WTC11 (cell line): ENCODE measurements at regions not wholly inside any gene's neighbourhood (a gene's known extent, or its start where the extent isn't known, plus 50 kb on each side); places are given as distances from the start of the nearest gene placed in this dataset.

Source experiments
- ATAC-seq: fragments of 200-7000 bp; cut with Tn5 transposase; 2 replicates; pipeline ENCODE4 v1.10.0; 2021; ENCODE audit warnings: mild to moderate bottlenecking, moderate library complexity
- CTCF ChIA-PET: fragments of 300-600 bp; sonication (Branson Sonifier 250); formaldehyde crosslinking; loops from one replicate; lab custom pipeline; 2021; ENCODE audit warnings: antibody characterized with exemption; lab: Charles Lee
- POLR2A ChIA-PET: fragments of 350-600 bp; sonication (Branson Sonifier 250); formaldehyde crosslinking; loops from one replicate; lab custom pipeline; 2021; ENCODE audit warnings: antibody characterized with exemption; lab: Charles Lee
- DNase-seq: peaks from one replicate; pipeline ENCODE4 v3.0.0; 2021; ENCODE audit warnings: low spot score
- H3K27ac Mint-ChIP-seq: 2 replicates; pipeline ENCODE4 v1.8.0; 2021; ENCODE audit warnings: mixed read lengths
- H3K27me3 Mint-ChIP-seq: 2 replicates; pipeline ENCODE4 v1.8.0; 2021; ENCODE audit warnings: low read depth, mild to moderate bottlenecking, moderate library complexity, mixed read lengths
- H3K36me3 Mint-ChIP-seq: 2 replicates; pipeline ENCODE4 v1.8.0; 2021; ENCODE audit warnings: mixed read lengths
- H3K4me1 Mint-ChIP-seq: 2 replicates; pipeline ENCODE4 v1.8.0; 2022; ENCODE audit warnings: mixed read lengths
- H3K4me3 Mint-ChIP-seq: 2 replicates; pipeline ENCODE4 v1.8.0; 2021; ENCODE audit warnings: mild to moderate bottlenecking, moderate library complexity, mixed read lengths
- H3K9me3 Mint-ChIP-seq: 2 replicates; pipeline ENCODE4 v1.8.0; 2021; ENCODE audit warnings: mixed read lengths
- E2F5 ChIP-seq: sonication (generic); formaldehyde crosslinking; IDR thresholded peaks from 2 replicates; pipeline ENCODE4 v1.8.1; 2022; ENCODE audit warnings: mild to moderate bottlenecking, moderate library complexity, missing genetic modification reagents
- ELF4 ChIP-seq: sonication (generic); formaldehyde crosslinking; IDR thresholded peaks from 2 replicates; pipeline ENCODE4 v1.8.1; 2022; ENCODE audit warnings: low read depth, mild to moderate bottlenecking, moderate library complexity, missing genetic modification reagents
- EMX1 ChIP-seq: fragments of 250-450 bp; sonication (Bioruptor Pico); IDR thresholded peaks from 2 replicates; pipeline ENCODE4 v1.8.0; 2021; ENCODE audit warnings: mild to moderate bottlenecking
- FOXJ3 ChIP-seq: sonication (generic); formaldehyde crosslinking; IDR thresholded peaks from 2 replicates; pipeline ENCODE4 v1.9.0; 2021; ENCODE audit warnings: missing genetic modification reagents, mild to moderate bottlenecking, borderline replicate concordance
- GRHL2 ChIP-seq: fragments of 250-450 bp; sonication (Bioruptor Pico); IDR thresholded peaks from 2 replicates; pipeline ENCODE4 v1.8.0; 2022; ENCODE audit warnings: mild to moderate bottlenecking, moderate library complexity; ENCODE audit not compliant: insufficient replicate concordance, severe bottlenecking
- IRF2 ChIP-seq: sonication (generic); formaldehyde crosslinking; IDR thresholded peaks from 2 replicates; pipeline ENCODE4 v1.8.0; 2022; ENCODE audit warnings: low read depth, missing genetic modification reagents, borderline replicate concordance
- MAX ChIP-seq: sonication (generic); formaldehyde crosslinking; IDR thresholded peaks from 2 replicates; pipeline ENCODE4 v1.8.0; 2022; ENCODE audit warnings: mild to moderate bottlenecking, missing genetic modification reagents
- NFE2L1 ChIP-seq: sonication (generic); formaldehyde crosslinking; IDR thresholded peaks from 2 replicates; pipeline ENCODE4 v1.8.1; 2023; ENCODE audit warnings: missing genetic modification reagents
- NR2C2 ChIP-seq: sonication (generic); formaldehyde crosslinking; IDR thresholded peaks from 2 replicates; pipeline ENCODE4 v1.8.0; 2022; ENCODE audit warnings: mild to moderate bottlenecking, missing genetic modification reagents
- NR3C1 ChIP-seq: sonication (generic); formaldehyde crosslinking; conservative IDR thresholded peaks from 2 replicates; pipeline ENCODE4 v1.8.1; 2023; ENCODE audit warnings: low read depth, mild to moderate bottlenecking, missing genetic modification reagents
- PRDM15 ChIP-seq: sonication (generic); formaldehyde crosslinking; IDR thresholded peaks from 2 replicates; pipeline ENCODE4 v1.8.0; 2022; ENCODE audit warnings: missing genetic modification reagents
- ZNF138 ChIP-seq: sonication (generic); formaldehyde crosslinking; conservative IDR thresholded peaks from 2 replicates; pipeline ENCODE4 v1.8.1; 2022; ENCODE audit warnings: mild to moderate bottlenecking, moderate library complexity, missing genetic modification reagents
- TF ChIP-seq, protein P1 (sequence below): sonication (generic); formaldehyde crosslinking; IDR thresholded peaks from 2 replicates; pipeline ENCODE4 v1.8.0; 2023; ENCODE audit warnings: missing genetic modification reagents
- TF ChIP-seq, protein P2 (sequence below): fragments of 250-450 bp; sonication (Bioruptor Pico); IDR thresholded peaks from 2 replicates; pipeline ENCODE4 v2.1.2; 2022; ENCODE audit warnings: mild to moderate bottlenecking, moderate library complexity
- TF ChIP-seq, protein P3 (sequence below): sonication (generic); formaldehyde crosslinking; IDR thresholded peaks from 2 replicates; pipeline ENCODE4 v1.8.1; 2022; ENCODE audit warnings: low read depth, missing genetic modification reagents, borderline replicate concordance
- TF ChIP-seq, protein P4 (sequence below): fragments of 250-450 bp; sonication (Bioruptor Pico); IDR thresholded peaks from 2 replicates; pipeline ENCODE4 v1.9.0; 2021; ENCODE audit warnings: mild to moderate bottlenecking, borderline replicate concordance
- TF ChIP-seq, protein P5 (sequence below): fragments of 250-450 bp; sonication (Bioruptor Pico); IDR thresholded peaks from 2 replicates; pipeline ENCODE4 v1.8.0; 2021; ENCODE audit warnings: mild to moderate bottlenecking

DNA sequence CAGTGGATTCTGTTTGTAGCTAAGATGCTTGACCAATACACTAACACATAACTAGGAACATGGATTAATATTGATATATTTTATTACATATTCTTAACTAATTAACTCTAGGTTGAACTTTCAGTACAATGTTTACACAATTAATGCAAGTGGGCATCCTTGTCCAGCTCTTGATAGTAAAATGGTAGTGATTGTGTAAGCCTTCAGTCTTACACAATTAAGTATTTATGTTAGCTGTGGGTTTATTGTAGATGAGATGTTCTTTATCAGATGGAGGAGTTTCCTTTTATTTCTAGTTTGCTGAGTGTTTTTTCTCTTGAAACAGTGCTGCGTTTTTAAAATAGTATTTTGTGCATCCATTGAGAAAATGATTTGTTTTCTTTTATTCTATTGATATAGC is 1210.8 kb downstream of the CDH12 start:
- CTCF ChIA-PET: no interaction called here
- POLR2A ChIA-PET: no interaction called here
- Mint-ChIP-seq H3K27me3 (no peaks in the 10 kb centered on the region), H3K36me3 (no peaks in the 10 kb centered on the region), H3K27ac (no peak overlapping the region), H3K4me3 (no peak overlapping the region), H3K4me1 (no peaks in the 10 kb centered on the region), H3K9me3 (no peaks in the 10 kb centered on the region)
- DNase-seq: no peak
- no peak for ATAC-seq
- no peak for TF ChIP-seq EMX1 (CRISPR knock-in tag)
- TF ChIP-seq FOXJ3 (CRISPR knock-in tag): no peak
- TF ChIP-seq, protein P1, sequence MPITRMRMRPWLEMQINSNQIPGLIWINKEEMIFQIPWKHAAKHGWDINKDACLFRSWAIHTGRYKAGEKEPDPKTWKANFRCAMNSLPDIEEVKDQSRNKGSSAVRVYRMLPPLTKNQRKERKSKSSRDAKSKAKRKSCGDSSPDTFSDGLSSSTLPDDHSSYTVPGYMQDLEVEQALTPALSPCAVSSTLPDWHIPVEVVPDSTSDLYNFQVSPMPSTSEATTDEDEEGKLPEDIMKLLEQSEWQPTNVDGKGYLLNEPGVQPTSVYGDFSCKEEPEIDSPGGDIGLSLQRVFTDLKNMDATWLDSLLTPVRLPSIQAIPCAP (CRISPR knock-in tag): no peak
- no peak for TF ChIP-seq ELF4
- TF ChIP-seq NR2C2 (CRISPR knock-in tag): no peak
- no peak for TF ChIP-seq MAX (CRISPR knock-in tag)
- TF ChIP-seq ZNF138 (CRISPR knock-in tag): no peak
- TF ChIP-seq PRDM15 (CRISPR knock-in tag): no peak
- TF ChIP-seq IRF2 (CRISPR knock-in tag): no peak
- TF ChIP-seq, protein P2, sequence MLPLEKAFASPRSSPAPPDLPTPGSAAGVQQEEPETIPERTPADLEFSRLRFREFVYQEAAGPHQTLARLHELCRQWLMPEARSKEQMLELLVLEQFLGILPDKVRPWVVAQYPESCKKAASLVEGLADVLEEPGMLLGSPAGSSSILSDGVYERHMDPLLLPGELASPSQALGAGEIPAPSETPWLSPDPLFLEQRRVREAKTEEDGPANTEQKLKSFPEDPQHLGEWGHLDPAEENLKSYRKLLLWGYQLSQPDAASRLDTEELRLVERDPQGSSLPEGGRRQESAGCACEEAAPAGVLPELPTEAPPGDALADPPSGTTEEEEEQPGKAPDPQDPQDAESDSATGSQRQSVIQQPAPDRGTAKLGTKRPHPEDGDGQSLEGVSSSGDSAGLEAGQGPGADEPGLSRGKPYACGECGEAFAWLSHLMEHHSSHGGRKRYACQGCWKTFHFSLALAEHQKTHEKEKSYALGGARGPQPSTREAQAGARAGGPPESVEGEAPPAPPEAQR (CRISPR knock-in tag): no peak
- TF ChIP-seq, protein P3, sequence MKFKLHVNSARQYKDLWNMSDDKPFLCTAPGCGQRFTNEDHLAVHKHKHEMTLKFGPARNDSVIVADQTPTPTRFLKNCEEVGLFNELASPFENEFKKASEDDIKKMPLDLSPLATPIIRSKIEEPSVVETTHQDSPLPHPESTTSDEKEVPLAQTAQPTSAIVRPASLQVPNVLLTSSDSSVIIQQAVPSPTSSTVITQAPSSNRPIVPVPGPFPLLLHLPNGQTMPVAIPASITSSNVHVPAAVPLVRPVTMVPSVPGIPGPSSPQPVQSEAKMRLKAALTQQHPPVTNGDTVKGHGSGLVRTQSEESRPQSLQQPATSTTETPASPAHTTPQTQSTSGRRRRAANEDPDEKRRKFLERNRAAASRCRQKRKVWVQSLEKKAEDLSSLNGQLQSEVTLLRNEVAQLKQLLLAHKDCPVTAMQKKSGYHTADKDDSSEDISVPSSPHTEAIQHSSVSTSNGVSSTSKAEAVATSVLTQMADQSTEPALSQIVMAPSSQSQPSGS: no peak
- no peak for TF ChIP-seq NFE2L1 (CRISPR knock-in tag)
- no peak for TF ChIP-seq E2F5 (CRISPR knock-in tag)
- TF ChIP-seq, protein P4, sequence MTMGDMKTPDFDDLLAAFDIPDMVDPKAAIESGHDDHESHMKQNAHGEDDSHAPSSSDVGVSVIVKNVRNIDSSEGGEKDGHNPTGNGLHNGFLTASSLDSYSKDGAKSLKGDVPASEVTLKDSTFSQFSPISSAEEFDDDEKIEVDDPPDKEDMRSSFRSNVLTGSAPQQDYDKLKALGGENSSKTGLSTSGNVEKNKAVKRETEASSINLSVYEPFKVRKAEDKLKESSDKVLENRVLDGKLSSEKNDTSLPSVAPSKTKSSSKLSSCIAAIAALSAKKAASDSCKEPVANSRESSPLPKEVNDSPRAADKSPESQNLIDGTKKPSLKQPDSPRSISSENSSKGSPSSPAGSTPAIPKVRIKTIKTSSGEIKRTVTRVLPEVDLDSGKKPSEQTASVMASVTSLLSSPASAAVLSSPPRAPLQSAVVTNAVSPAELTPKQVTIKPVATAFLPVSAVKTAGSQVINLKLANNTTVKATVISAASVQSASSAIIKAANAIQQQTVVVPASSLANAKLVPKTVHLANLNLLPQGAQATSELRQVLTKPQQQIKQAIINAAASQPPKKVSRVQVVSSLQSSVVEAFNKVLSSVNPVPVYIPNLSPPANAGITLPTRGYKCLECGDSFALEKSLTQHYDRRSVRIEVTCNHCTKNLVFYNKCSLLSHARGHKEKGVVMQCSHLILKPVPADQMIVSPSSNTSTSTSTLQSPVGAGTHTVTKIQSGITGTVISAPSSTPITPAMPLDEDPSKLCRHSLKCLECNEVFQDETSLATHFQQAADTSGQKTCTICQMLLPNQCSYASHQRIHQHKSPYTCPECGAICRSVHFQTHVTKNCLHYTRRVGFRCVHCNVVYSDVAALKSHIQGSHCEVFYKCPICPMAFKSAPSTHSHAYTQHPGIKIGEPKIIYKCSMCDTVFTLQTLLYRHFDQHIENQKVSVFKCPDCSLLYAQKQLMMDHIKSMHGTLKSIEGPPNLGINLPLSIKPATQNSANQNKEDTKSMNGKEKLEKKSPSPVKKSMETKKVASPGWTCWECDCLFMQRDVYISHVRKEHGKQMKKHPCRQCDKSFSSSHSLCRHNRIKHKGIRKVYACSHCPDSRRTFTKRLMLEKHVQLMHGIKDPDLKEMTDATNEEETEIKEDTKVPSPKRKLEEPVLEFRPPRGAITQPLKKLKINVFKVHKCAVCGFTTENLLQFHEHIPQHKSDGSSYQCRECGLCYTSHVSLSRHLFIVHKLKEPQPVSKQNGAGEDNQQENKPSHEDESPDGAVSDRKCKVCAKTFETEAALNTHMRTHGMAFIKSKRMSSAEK: no peak
- TF ChIP-seq, protein P5, sequence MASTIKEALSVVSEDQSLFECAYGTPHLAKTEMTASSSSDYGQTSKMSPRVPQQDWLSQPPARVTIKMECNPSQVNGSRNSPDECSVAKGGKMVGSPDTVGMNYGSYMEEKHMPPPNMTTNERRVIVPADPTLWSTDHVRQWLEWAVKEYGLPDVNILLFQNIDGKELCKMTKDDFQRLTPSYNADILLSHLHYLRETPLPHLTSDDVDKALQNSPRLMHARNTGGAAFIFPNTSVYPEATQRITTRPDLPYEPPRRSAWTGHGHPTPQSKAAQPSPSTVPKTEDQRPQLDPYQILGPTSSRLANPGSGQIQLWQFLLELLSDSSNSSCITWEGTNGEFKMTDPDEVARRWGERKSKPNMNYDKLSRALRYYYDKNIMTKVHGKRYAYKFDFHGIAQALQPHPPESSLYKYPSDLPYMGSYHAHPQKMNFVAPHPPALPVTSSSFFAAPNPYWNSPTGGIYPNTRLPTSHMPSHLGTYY (CRISPR knock-in tag): no peak
- no peak for TF ChIP-seq NR3C1 (CRISPR knock-in tag)
- TF ChIP-seq GRHL2 (CRISPR knock-in tag): no peak
